VCaP (cell line): ENCODE measurements at regions not wholly inside any gene's neighbourhood (a gene's known extent, or its start where the extent isn't known, plus 50 kb on each side); places are given as distances from the start of the nearest gene placed in this dataset.
"Not testable (repeated sequence)": the region's sequence is repeated elsewhere in the genome, so short reads cannot be mapped to it uniquely, and the experiment has no call there.

ENCODE experiments used
- H3K27ac ChIP-seq: fragments of 450-650 bp; 2 replicates; pipeline ENCODE4 v1.5.1; 2017
- CTCF ChIP-seq: fragments of 450-650 bp; conservative IDR thresholded peaks from 2 replicates; pipeline ENCODE4 v1.5.1; 2017; ENCODE audit warnings: mild to moderate bottlenecking, moderate library complexity

GRCh38 chr16:29111421-29111820, 126.6 kb downstream of the LAT start:
- TF ChIP-seq CTCF = no peak
- no peak overlapping the region for H3K27ac ChIP-seq

DNA sequence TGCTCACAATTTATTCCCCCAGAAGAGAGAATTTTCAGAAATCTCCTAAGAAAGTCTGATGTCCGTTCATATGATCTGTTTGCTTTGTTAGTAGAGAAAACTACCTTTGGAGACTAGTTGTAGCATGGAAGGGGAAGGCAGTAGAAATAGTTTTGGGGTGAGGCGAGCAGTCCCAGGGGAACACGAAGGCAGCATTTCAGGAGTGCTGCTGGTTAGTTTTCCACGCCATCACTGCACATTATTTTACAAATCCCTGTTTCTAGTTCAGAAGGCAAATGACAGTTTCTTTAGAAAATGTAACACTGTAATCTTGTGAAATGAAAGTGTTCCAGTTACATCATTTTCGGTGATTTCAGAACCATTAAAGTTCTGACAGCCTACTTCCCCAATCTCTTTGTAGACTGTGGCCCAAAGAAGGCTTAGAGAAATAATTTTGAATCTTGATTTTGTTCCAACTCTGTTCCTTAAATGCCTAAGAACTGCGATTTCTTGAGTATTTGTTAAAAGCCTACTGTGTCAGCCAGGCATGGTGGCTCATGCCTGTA, 123.8 kb downstream of the LAT start:
- not testable (repeated sequence) for H3K27ac ChIP-seq

DNA sequence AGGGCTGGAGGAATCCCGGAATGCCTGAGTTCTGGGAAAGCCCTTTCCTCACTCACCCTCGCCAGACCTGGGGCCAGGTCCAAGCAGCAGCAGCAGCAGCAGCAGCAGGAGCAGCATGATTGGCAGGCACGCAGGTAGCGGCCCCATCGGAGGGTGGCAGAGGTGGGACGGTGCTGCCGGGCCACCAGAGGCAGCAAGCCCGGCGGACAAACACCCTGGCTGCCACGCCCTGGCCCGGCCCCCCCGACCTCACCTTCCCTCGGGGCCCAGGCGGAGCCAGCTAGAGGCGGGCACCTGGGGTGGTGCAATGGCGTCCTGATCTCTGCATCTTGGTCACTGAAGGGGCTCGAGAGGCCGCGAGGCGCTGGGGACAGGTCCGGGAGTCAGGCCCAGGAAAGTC, 122.4 kb downstream of the LAT start:
- no peak for TF ChIP-seq CTCF
- H3K27ac ChIP-seq = no peak overlapping the region

DNA sequence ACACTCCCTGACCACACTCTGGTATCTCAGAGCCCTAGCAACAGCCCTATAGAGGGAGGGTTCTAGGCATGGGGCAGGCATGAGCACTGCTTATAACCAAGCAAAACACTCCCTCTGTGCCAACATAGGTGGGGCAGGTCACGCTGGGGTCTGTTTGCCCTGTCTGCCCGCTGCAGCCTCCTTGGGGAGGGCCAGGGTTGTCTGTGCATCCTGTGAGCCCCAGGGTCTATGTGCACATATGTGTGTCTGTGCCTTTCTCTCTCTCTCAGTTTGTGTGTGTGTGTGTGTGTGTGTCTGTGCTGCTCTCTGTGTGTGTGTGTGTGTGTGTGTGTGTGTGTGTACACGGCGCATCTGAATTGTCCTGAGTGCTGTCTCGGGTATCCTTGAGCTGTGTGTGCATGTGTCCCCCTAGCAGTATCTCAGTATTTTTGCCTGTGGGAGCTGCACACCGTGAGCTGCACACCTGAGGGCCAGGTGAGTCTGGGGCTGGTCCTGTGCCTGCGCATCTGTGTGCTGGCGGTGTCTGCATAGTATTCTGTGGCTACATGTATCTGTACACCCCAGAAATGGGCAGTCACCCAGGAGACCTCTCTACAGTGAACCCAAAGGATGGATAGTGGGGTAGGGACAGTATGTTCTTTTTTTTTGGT, 121.5 kb downstream of the LAT start:
- H3K27ac ChIP-seq = not testable (repeated sequence)

DNA sequence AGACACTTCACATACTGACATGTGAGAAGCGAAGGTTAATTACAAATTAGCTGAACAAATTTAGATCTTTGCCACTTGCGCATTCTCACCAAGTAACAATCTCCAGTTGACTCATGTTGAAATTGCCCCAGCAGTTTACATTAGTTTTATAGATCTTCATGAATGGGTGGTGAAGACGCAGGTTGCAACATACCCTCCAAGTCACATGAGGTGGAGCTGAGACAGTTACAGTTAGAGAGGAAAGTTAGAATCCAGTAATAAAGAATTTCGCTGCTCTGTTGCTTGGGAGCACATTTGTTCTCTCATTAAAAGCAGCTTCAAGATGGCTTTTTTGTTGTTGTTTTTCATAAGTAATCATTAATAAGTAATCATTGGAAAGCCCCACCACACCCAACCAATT, 119.7 kb downstream of the LAT start:
- not testable (repeated sequence) for H3K27ac ChIP-seq

GRCh38 chr16:29097965-29098364, 113.1 kb downstream of the LAT start:
- H3K27ac ChIP-seq = not testable (repeated sequence)

DNA sequence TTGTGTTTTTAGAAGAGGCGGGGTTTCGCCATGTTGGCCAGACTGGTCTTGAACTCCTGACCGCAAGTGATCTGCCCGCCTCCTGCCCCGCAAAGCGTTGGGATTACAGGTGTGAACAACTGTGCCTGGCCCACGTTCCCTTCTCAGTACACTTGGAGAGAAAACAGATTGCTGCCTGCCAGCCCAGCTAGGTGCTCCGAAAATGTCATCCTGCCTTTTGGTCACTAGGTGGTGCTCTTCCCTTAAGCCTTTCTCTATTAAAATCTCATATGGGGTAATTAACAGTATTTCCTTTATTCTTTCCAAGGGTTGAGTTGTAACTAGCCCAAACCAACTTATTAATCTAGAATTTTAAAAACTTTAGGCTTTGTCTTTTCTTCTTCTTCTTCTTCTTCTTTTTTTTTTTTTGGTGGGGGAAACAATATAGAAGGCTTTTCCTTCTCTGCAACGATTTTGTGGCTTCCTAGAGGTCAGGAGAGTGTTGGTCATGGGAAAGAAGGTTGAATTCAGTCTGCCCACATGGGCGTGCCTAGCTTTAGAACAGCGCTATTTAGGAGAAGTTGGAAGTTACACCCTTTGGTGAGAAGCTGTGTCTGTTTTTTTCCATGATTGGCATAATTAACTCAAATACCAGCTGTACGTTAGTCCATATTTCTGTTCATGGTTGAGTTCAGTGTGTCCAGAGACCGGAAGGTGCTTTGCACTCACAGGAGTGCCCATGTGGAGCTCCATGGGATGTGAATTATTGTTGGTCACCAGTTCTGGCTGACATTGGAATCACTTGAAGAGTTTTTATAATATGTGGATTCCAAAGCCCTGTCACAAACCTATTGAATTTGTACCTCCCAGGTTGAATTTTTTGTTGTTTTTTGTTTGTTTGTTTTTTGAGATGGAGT, 110.1 kb downstream of the LAT start:
- H3K27ac ChIP-seq = not testable (repeated sequence)
- peak; percentile 64 for TF ChIP-seq CTCF

- H3K27ac ChIP-seq = not testable (repeated sequence)
These were observed 109.5 kb downstream of the LAT start for GRCh38 chr16:29094325-29094724.

GRCh38 chr16:29089679-29090078, 104.8 kb downstream of the LAT start:
- H3K27ac ChIP-seq = not testable (repeated sequence)

DNA sequence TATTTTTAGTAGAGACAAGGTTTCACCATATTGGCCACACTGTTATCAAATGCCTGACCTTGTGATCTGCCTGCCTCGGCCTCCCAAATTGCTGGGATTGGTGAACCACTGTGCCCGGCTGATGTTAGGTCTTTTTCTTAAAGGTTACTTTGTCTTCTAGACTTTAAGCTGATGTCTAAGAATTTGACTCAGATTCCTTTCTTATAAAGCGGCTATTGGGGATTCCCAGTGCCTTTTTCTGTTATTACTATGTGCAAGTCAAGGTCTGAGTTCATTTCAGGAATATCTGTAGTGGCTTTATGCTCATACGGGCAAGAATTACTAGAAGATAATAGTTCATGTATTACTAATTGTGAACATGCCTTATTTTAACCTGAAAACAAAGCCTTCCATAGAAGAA, 102.8 kb downstream of the LAT start:
- not testable (repeated sequence) for H3K27ac ChIP-seq

DNA sequence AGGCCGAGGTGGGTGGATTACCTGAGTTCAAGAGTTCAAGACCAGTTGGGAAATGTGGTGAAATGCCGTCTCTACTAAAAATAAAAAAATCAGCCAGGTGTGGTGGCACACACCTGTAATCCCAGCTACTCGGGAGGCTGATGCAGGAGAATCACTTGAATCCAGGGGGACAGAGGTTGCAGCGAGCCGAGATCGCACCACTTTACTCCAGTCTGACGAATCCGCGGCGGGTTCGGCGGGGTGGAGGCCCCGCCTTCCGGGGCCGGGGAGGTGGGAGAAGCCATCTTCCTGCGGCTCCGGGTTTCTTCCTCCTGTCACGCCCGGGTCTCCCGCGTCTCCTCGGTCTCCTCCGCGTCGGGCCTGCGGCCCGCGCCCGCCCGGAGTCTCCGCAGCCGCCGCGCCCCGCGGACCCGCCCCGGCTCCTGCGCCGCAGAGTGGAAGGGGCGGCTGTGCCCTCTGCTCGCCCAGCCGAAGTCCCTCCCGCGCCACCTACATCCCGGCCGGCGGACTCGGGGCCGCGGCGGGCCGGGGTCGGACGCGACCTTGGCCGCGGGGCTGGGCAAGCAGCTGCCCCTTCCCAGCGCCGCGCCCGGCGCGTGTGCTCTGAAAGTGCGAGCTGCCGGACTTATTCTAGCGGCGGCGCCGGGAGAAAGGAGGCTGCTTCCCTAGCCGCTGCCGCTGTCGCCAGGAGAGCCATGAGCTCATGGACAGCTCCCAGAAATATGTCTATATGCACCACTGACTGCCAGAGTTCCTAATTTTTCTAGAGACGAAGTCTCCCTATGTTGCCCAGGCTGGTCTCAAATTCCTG, 97.2 kb downstream of the LAT start:
- peak overlapping the region; percentile 33; the same call in 1 of the 2 replicates for H3K27ac ChIP-seq

DNA sequence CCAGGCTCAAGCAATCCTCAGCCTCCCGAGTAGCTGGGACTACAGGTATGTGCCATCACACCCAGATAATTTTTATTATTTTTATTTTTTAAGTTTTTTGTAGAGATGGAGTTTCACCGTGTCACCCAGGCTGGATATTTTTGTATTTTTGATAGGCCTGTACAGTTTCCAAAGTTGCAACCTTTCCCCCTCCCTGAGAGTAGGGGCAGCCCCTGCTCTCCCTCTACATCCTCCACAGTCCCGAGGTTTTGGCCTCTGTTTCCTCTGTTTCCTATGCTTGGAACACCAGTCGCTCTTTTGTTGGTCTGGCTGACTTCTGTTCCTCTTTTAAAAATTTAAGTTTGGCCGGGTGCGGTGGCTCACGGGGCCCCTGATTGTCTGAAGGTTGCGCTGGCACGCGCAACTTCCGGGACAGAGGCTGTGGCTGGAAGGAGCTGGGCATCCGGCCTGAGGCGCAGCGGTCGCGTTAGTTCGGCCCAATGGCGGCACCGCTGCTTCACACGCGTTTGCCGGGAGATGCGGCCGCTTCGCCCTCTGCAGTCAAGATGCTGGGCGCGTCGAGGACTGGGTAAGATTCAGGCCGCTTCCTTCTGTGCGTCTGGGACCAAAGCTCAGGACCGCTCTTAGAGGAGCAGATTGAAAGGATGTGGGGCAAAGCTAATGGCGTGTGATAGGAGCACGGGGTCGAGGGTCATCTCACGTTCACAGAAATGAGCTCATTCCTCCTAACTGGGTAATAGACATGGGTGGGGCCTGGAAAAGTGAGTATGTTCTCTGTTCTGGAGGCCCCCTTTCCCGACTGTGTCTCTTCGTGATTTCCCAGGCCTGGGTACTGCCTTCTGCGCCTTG, 89.9 kb downstream of the LAT start:
- H3K27ac ChIP-seq = not testable (repeated sequence)

- not testable (repeated sequence) for H3K27ac ChIP-seq
These were observed 77.4 kb downstream of the LAT start for GRCh38 chr16:29062235-29062634.

DNA sequence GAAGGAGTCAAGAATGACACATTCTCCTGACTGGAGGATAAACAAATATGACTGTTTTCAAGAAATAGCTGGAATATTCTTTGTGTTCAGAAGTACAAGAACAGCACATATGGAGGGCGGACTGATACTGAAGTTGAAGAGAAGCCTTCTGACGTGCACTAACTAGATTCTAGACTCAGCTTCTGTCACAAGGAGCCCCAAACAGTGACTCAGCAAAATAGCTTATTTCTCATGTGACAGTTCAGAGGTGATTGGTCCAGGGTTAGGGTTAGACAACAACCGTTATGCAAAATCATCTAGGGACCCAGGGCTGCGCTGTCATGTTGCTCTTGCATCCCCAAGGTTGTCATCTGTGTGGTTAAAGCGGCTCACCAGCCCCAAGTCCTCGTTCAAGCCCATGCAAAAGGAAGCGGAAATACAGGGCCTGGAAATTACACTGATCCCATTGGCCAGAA, 76.6 kb downstream of the LAT start:
- H3K27ac ChIP-seq = not testable (repeated sequence)

- H3K27ac ChIP-seq = not testable (repeated sequence)
These were observed 75.4 kb downstream of the LAT start for GRCh38 chr16:29060022-29060810.
